ENCODE measurements at regions not wholly inside any gene's neighbourhood (a gene's known extent, or its start where the extent isn't known, plus 50 kb on each side); places are given as distances from the start of the nearest gene placed in this dataset.
"Not testable (repeated sequence)": the region's sequence is repeated elsewhere in the genome, so short reads cannot be mapped to it uniquely, and the experiment has no call there.

DNA sequence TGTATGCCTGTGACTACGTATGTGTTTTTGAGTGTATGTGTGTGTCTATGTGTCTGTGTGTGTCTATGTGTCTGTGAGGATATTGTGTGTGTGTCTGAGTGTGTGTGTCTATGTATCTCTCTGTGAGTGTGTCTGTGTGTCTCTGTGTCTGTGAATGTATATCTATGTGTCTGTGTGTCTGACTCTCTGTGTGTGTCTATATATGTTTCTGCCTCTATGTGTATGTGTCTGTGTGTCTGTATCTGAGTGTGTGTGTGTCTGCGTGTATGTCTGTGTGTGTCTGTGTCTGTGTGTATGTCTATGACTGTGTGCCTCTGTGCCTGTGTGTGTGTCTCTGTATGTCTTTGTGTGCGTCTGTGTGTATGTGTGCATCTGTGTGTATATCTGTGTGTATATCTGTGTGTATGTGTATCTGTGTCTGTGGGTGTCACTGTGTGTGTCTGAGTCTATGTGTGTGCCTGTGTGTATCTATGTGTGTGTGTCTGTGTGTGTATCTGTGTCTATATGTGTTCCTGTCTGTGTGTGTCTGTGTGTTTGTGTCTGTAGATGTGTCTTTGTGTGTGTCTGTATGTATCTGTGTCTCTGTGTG is 172.7 kb downstream of the MYCN start:
- DNase-seq (ENCODE audit: low read depth) = no peak

DNA sequence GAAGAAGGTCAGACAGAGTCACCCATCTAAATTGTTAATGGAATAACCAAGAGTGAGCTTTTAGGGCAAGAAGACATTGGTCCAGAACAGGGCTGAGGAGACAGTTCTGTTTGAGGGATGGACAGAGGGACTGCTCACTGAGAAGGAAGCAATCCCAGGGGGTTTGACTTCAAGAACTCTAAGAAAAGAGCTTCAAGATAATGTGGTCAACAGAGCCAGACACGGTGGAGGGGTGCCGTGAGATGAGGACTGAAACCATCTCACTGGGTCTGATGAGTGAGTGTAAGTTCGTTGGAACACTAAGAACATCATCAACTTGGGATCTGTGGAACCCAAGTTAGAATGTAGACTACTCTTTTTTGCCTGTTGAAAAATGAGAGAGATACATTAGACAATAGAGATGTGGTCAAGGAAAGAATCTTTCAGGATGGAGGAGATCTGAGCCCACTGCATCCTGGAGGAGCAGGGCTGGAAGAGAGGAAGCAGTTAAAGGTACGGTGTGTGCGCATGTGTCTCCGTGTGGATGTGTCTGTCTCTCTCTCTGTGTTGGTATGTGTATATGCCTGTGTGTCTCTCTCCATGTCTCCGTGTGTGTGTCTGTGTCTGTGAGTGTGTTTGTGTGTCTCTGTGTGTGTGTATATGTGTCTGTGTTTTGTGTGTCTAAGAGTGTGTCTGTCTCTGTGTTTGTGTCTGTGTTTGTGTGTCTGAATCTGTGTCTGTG is 172.1 kb downstream of the MYCN start:
- no peak for DNase-seq (ENCODE audit: low read depth)

DNA sequence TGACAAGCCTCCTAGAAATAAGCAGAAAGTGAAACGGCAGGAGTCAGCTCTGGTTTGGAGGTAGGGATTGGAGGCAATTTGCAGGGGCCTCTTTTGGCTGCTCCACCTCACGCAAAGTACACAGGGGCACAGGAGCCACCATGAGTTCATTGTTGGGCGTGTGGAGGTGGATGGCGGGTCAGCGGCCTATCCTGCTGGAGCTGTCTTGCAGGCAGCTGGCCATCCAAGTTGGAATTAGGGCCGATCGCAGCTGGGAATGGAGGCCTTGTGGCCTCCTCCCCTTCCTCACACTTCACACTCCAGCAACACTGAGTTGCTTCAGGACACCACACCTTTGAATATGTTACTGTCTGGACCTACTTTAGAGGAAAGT is 171.5 kb downstream of the MYCN start:
- no peak for DNase-seq (ENCODE audit: low read depth)

DNA sequence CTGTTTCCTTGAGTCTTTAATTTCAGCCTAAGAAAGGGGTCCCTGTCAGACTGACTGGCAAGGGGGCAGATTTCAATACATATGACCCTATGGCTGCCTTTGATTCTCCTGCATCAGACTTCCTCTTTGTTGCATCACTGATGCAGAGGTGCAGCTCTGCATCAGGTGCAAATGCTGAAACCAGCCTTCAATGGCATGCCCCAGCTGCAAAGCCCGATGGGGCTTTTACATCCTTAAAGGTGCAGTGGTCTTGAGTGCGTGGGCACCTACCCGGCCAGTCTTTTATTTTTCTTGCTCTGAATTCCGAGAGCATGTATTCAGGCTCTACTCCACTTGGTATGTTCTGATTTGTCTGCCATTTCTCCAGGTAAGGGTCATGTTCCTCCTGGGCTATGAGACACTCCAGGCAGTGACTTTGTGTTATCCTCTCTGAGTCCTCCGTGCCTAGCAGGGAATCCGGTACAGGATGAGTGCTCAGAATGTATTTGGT is 169.5 kb downstream of the MYCN start:
- DNase-seq (ENCODE audit: low read depth) = no peak

DNA sequence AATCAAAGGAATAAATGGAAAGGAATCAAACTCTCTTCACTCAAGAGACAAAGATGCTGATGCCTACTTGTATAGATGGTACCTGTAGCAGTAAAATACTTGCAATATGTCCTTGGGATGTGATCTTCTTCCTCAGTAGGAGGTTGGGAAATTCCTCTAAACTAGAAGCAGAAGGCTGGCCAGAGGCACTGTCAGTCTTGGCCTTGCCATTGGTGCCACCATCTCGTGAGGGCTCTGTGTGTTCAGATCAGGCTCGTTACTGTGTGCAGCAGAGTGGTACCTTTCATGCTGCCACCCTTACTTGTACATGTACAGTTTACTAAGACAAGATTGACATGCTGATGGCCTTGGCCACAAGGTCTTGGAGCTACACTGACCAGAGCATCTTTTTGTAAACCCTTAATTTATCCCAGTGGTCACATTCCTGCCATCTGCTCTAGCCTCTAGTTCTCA is 169.0 kb downstream of the MYCN start:
- DNase-seq (ENCODE audit: low read depth) = no peak

DNA sequence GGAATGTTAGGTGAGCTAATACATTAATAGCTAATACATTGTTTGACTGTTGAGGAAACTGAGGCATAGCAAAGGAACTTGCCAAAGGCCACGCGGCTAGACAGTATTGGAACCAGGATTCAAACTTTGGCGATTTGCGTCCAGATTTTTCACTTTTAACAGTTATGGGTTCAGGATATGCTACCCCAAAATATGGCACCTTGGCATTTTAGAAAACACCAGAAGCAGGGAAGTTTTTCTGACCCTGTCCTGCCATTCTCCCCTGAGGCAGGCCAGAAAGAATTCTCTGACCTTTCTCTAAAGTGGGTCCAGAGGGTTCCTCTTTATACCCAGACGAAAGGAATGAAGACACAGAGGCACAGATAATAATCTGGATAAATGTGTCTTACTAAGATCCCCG is 166.9 kb downstream of the MYCN start:
- no peak for DNase-seq (ENCODE audit: low read depth)

DNA sequence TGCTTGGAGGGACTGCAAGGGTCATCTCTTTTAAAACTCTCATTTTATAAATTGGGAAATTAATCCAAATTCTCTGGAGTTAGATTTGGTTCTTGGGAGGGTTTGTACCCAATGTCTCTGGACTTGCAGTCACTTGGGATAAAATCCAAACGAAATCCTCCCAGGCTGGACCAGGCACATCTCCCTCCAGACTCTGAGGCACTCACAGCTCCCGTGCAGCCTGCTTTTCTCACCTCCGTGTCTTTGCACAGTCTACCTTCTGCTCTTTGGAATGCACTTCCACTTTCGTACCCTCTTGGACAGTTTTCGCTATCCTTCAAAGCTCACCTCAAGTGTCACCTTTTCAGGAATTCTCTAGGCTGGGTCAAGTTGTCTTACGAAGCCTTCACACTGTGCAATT is 166.3 kb downstream of the MYCN start:
- no peak for DNase-seq (ENCODE audit: low read depth)

DNA sequence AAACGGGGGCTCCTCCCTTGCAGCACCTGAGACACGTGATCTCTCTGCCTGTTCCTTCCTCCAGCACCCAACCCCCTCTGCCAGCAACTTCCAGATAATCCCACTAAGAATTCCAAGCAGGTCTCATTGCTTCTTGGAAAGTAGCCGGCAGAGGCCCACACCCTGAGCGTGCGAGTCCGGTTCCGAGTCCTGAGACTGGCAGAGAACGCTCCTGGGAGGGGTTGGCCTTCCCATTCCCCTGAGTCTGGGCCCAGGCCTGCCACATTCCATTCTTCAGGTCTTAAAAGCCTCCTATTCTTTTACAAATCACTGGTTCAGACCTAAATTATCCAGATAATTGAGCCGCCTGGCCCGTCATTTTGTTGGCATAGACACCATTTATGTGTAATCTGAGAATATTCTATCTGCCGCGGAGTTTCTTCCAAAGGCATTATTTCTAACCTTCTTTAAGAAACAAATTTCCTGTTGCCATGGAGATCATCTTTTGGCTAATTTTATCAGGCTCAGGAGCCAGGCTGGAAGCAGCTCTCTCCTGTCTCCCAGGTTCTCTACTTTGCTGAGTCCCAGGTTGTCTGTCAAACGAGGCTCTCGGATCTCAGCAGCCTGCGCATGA is 165.4 kb downstream of the MYCN start:
- no peak for DNase-seq (ENCODE audit: low read depth)

DNA sequence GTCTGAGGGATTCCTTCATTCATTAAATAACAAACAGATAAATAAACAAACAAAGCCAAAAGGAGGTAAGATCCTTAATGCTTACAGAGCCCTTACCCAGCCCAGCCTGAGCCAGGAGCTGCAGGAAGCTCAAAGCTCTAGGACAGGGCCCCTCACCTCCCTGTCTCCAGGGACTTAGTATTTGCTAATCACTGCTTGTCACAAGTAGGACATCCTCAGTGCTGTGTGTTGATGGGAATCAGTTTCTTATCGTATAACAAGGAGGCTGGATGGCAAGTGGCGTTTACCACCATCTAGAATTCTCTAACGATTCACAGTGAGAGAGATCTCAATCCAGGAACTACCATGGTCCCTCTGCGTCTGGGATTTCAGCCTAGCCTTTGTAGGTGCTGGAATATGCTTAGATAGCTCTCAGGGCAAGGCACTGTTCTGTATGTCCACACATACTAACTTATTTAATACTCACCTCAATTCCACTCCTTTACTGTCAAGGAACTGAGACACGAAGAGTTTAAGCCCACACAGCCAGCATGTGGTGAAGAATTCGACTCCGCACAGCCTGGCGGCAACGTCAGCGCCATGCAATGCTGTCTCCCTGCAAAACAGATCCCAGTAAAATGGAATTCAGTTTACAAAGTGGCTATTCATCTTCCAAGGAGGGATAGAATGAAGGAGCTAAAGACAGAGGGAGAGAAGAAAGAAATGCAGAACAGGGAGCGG is 164.8 kb downstream of the MYCN start:
- DNase-seq (ENCODE audit: low read depth) = no peak

DNA sequence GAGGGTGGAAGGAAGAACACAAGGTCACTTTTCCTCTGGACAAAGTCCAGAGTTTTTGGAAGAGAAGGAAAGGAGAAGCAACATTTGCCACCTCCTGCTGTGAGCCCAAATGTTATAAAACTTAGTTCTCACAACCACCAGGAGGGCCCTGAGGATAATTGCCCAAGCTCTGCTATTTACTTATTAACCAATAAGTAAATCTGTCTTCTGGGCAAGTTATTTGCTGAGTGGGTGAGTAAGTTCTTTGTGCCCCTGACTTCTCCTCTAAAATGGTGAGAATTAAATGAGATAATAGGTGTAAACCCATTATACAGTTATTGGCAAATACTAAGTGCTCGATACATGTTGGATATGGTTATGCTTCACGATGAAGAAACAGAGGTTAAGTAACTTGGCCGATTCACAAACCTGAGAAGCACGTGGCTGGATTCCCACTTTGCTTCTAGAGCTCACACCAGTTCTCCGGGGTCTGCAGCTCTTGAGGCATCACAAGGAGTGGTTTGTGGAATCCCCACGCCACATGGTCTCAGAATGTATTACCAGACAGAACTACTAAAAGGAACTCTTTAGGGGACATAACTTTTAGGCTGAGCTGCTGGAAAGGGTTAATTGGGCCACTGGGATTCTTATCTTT is 164.1 kb downstream of the MYCN start:
- DNase-seq (ENCODE audit: low read depth) = no peak

DNA sequence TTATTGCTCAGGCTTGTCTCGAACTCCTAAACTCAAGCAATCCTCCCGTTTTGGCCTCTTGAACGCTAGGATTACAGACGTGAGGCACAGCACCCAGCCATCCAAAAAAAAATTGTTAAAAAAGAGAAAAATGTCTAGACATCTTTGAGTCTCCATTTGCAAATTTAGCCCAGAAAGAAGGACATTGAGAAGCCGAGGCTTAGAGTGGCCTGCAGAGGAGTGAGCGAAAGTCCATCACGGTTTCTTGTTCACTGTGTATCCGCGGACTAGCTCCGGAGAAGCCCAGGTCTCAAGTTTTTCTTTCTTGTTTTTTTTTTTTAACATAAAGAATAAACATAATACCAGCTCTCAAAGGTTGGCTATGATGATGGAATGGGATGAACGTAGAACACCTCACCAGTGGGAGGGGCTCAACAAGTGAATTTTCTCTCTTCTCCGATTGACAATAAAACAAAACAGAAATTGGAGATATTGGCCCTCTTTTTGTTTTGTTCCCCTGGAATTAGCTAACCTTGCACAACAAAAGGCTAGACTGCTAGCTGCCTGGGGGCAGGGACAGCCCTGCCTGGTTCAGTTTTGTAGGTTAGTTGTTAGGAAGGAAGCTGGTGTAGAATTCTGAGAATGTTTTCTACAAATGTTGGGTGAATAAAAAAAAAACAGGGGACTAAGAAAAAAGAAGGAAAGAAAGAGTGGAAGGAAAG is 163.4 kb downstream of the MYCN start:
- no peak for DNase-seq (ENCODE audit: low read depth)

DNA sequence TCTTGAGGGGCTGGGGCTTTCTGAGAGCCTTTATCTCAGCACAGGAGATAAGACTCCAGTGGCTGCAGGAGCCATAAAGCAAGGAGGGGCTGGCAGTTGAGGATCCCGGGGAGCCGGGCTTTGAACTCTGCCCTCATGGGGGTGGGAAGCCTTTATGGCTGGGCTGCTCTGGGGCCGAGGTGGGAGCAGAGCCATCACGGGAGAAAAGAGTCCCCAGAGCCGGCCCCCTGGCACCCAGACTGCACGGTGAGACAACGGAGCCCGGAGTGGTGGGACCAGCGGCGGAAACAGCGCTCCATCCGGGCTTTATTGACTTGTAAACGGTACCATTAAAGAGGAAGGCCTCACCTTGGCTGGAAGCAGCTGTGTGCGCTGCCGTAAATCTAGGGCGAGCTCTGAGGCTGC is 162.6 kb downstream of the MYCN start:
- DNase-seq (ENCODE audit: low read depth) = no peak

DNA sequence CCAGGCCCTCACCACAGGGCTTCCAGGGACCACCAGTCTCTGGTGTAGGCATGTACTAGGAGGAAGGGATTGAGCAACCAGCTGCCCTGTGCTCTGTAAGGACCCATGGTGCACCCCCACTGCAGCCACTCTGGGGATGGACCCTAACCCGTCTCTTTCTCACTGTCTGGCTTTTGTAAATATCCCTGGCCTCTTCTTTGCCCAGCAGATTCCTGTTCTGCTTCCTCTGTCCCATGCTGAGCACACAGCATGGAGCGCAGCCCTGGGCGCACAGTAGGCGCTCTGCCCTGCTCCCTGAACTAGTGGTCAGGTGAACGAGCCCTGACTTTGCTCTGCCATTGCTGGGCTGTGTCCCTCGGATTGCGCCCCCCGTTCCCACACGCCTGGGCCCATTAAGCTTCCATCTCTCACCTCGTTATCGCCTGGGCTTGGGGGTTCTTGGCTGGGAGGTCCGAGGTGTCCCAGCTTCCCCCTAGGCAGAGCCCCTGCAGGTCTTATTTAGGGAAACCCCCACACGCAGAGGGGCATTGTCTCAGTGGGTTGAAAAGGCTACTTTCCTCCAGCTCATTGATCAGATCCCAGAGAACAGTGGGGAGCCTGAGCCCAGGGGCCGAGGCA is 162.1 kb downstream of the MYCN start:
- no peak for DNase-seq (ENCODE audit: low read depth)

DNA sequence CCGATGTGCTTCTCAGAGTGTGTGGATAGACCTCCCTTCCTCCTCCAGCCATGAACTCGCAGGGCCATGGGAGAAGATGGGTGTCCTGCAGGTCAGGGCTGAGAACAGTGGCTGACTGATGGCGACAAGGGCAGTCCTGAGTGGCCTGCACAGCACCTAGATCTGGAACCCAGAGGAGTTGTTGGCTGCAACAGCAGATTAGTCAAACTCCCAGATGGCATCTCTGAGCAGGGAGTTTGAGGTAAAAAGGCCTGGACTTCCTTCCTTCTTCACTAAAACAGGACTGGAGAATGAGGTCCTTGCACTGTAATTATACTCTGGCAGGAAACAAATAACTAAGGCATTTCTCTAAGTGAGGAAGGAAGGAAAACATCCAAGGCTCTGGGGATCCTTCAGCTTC is 160.8 kb downstream of the MYCN start:
- DNase-seq (ENCODE audit: low read depth) = no peak

DNA sequence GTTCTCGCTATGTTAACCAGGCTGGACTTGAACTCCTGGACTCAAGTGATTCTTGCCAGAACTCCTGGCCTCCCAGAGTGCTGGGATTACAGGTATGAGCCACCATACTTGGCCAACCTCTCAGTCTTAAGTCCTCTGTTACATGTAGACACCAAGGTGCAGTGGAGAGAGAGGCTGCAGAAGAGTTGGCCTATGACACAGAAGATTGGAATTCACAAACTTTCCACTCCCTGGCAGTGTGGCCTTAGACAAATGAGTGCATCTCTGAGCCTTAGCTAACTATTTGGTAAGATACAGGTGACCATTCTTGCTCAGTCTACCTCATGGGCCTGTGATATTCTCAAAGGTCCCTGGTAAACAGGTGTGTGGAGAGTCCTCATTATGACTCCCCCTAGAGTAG is 159.7 kb downstream of the MYCN start:
- peak; percentile 3 for DNase-seq (ENCODE audit: low read depth)

DNA sequence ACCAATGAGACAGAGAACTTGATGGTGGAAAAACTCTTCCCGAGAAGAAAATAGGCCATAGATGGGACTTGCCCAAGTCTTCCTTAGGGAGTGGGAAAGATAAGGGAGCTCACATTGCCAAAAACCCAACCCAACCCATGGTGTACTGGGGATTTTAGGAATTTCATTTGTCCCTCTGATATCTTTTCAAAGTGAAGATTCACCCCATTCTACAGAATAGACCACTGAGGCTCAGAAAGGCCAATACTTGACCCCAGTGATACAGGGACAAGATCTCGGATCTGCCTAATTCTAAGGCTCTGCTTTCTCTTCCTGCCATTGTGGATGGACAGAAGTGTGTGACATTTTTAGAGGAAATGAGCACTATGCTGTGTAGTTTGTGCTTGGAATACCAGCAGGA is 159.0 kb downstream of the MYCN start:
- DNase-seq (ENCODE audit: low read depth) = no peak

DNA sequence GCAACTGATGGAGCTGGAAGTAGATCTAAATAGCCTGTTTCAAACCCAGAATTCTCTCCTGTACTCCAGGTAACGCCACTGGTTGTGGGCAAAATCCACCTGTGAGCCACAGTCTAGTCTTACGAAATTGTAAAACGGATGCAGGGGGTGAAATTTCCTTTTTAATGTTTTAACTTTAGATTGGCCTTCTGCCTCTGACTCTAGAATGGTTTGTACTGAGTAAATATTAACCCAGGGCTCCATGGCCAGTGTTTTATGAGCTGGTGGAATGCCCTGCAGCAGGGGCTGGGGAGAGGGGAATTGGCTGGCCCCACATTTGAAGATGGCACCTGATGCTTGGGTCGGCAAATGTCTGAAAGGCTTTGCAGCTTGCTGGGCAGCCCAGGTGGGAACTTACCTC is 156.6 kb downstream of the MYCN start:
- no peak for DNase-seq (ENCODE audit: low read depth)

DNA sequence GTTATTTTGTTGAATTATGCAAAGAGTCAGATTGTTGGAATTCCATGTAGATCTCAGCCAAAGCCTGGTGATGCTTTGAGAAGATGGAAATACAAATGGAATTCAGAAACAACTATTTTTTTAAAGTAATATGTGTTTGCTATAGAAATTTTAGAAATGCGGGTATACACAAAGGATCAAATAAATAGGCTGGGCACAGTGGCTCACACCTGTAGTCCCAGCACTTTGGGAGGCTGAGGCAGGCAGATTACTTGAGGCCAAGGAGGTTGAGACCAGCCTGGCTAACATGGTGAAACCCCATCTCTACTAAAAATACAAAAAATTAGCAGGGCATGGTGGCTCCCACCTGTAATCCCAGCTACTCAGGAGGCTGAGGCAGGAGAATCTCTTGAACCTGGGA is 155.1 kb downstream of the MYCN start:
- not testable (repeated sequence) for DNase-seq (ENCODE audit: low read depth)

DNA sequence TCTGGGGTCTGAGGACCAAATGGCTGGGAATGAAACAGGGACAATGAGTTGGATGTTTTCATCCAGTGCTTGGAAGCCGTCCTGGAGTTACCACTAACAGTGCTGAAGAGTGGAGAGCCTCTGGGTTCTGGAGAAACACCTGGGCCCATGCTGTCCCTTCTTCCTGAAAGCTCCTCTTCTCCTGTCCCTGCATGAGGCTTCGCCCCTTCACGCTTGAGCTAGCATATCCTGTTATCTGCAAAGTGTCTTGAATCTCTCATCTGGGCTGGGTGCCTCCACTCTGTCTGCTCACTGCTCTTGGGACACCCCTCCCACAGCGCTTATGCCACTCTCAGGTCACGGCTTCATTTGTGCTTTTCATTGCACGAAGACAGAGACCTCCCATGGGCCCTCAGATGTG is 154.5 kb downstream of the MYCN start:
- DNase-seq (ENCODE audit: low read depth) = no peak

DNA sequence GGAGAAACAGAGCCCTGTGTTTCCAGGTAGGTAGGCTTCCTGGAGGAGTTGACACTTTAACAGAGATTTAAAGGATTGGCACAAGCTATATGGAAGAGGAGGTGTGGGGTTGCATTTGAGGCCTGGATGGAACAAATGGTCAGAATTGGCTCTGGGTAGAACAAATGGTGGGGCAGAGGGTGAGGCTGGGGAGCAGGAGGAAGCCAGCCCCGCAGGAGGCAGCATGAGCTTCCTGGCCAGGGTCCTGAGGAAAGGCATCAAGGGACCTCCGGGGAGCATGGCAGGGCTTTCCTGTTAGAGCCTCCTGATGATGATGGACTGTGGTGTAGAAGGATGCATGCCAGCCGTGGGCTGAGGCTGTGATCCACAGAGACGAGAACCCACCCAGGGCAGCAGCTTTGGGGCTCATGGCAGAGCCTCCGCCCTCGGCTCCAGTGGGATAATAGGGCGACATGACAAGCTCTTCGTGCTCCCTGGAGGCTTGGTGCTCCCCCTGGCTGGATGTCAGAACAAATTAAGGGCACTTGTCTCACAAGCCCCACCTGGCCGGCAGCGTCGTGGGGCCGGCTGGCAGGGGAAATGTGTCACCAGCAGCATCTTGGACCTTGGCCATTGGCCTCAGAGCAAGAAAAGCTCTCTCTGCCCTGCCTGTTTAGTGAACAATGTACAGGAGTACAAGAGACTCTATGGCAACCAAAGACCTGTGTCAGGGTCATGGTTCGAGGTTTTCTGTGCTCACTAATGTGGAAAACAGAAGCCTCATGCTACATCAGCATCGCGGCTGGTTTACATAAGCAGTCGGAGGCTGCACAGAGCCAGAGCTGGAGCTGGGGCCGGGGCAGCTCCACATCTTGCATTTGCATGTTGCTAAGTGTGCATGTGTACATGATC is 153.5 kb downstream of the MYCN start:
- DNase-seq (ENCODE audit: low read depth) = no peak
